ENCODE measurements at regions not wholly inside any gene's neighbourhood (a gene's known extent, or its start where the extent isn't known, plus 50 kb on each side); places are given as distances from the start of the nearest gene placed in this dataset.

DNA sequence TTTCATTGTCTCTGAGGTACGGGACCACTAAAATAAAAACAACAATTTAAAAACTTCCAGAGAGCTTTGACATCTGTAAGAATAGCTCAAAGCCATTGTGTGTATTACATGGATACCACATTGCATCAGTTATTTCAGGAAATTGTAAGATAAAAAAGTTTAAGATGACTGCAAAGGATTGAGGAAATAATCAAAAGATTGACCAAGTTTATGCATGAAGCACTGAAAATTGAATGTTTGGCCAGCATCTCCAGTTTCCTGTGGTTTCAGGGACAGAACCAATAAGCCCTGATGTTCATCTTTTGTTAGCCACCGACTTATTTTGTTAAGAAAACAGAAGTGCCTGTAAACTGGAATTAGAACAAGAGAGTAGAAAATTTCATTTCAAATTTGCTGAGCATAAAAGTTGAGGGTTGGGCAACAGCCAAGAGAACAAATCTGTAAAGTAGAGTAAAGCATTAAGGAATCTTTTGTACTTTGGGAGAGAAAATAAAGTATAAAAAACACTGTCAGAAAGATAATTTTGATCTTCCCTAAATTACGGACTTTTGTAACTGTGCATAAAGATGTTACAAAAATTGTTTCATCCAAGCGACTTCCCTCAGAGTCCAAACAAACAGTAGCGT, 211.5 kb upstream of the P2RY1 start:
- TF ChIP-seq CTCF (IDR thresholded peaks at IDR 0.05; ENCODE audit: insufficient read depth, low read length) = no peak
- TF ChIP-seq POLR2AphosphoS5 (IDR thresholded peaks at IDR 0.05; ENCODE audit: low read depth) = no peak
- TF ChIP-seq, protein P1, sequence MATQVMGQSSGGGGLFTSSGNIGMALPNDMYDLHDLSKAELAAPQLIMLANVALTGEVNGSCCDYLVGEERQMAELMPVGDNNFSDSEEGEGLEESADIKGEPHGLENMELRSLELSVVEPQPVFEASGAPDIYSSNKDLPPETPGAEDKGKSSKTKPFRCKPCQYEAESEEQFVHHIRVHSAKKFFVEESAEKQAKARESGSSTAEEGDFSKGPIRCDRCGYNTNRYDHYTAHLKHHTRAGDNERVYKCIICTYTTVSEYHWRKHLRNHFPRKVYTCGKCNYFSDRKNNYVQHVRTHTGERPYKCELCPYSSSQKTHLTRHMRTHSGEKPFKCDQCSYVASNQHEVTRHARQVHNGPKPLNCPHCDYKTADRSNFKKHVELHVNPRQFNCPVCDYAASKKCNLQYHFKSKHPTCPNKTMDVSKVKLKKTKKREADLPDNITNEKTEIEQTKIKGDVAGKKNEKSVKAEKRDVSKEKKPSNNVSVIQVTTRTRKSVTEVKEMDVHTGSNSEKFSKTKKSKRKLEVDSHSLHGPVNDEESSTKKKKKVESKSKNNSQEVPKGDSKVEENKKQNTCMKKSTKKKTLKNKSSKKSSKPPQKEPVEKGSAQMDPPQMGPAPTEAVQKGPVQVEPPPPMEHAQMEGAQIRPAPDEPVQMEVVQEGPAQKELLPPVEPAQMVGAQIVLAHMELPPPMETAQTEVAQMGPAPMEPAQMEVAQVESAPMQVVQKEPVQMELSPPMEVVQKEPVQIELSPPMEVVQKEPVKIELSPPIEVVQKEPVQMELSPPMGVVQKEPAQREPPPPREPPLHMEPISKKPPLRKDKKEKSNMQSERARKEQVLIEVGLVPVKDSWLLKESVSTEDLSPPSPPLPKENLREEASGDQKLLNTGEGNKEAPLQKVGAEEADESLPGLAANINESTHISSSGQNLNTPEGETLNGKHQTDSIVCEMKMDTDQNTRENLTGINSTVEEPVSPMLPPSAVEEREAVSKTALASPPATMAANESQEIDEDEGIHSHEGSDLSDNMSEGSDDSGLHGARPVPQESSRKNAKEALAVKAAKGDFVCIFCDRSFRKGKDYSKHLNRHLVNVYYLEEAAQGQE (IDR thresholded peaks at IDR 0.05; ENCODE audit: insufficient replicate concordance, low read depth) = no peak
- TF ChIP-seq GABPA (IDR thresholded peaks at IDR 0.05; ENCODE audit: low read depth) = no peak
- no peak for TF ChIP-seq SPI1 (IDR thresholded peaks at IDR 0.05; ENCODE audit: borderline replicate concordance, low read depth)
